IMR-90 (cell line): ENCODE measurements at regions not wholly inside any gene's neighbourhood (a gene's known extent, or its start where the extent isn't known, plus 50 kb on each side); places are given as distances from the start of the nearest gene placed in this dataset.

Experiments
- BHLHE40 ChIP-seq: fragments of 150-350 bp; IDR thresholded peaks from 2 replicates; pipeline ENCODE4 v1.6.1; 2016; ENCODE audit warnings: mild to moderate bottlenecking, low read depth, low read length
- CHD1 ChIP-seq: IDR thresholded peaks from 2 replicates; pipeline ENCODE4 v1.6.1; 2012; ENCODE audit warnings: low read depth, low read length, improper control_type of control experiment
- FOS ChIP-seq: fragments of 150-350 bp; IDR thresholded peaks from 2 replicates; pipeline ENCODE4 v1.6.1; 2016; ENCODE audit warnings: low read depth, low read length
- MAFK ChIP-seq: IDR thresholded peaks from 2 replicates; pipeline ENCODE4 v1.6.1; 2012; ENCODE audit warnings: low read depth, low read length, improper control_type of control experiment
- MAZ ChIP-seq: IDR thresholded peaks from 2 replicates; pipeline ENCODE4 v1.6.1; 2012; ENCODE audit warnings: low read depth, mild to moderate bottlenecking, low read length, improper control_type of control experiment, moderate library complexity, borderline replicate concordance
- POLR2A ChIP-seq: IDR thresholded peaks from 2 replicates; pipeline ENCODE4 v1.6.1; 2012; ENCODE audit warnings: mild to moderate bottlenecking, low read depth, low read length
- RAD21 ChIP-seq: IDR thresholded peaks from 2 replicates; pipeline ENCODE4 v1.6.1; 2012; ENCODE audit warnings: low read length, improper control_type of control experiment
- RCOR1 ChIP-seq: IDR thresholded peaks from 2 replicates; pipeline ENCODE4 v1.6.1; 2012; ENCODE audit warnings: mild to moderate bottlenecking, low read length, improper control_type of control experiment; ENCODE audit not compliant: insufficient replicate concordance
- RFX5 ChIP-seq: IDR thresholded peaks from 2 replicates; pipeline ENCODE4 v1.8.0; 2012; ENCODE audit warnings: low read depth, mild to moderate bottlenecking, low read length, moderate library complexity
- SMC3 ChIP-seq: fragments of 150-350 bp; IDR thresholded peaks from 2 replicates; pipeline ENCODE4 v1.6.1; 2016; ENCODE audit warnings: low read depth, mild to moderate bottlenecking, antibody characterized with exemption, low read length, moderate library complexity
- TF ChIP-seq, protein P1 (sequence below): conservative IDR thresholded peaks from 2 replicates; pipeline ENCODE4 v1.5.1; 2012; ENCODE audit warnings: mild to moderate bottlenecking, low read depth, low read length, improper control_type of control experiment
- TF ChIP-seq, protein P2 (sequence below): fragments of 150-350 bp; IDR thresholded peaks from 2 replicates; pipeline ENCODE4 v1.6.1; 2016; ENCODE audit warnings: low read depth, mild to moderate bottlenecking, low read length, moderate library complexity, borderline replicate concordance
- TF ChIP-seq, protein P3 (sequence below): fragments of 150-350 bp; IDR thresholded peaks from 2 replicates; pipeline ENCODE4 v1.6.1; 2017; ENCODE audit warnings: mild to moderate bottlenecking, antibody characterized with exemption, low read length, low read depth

DNA sequence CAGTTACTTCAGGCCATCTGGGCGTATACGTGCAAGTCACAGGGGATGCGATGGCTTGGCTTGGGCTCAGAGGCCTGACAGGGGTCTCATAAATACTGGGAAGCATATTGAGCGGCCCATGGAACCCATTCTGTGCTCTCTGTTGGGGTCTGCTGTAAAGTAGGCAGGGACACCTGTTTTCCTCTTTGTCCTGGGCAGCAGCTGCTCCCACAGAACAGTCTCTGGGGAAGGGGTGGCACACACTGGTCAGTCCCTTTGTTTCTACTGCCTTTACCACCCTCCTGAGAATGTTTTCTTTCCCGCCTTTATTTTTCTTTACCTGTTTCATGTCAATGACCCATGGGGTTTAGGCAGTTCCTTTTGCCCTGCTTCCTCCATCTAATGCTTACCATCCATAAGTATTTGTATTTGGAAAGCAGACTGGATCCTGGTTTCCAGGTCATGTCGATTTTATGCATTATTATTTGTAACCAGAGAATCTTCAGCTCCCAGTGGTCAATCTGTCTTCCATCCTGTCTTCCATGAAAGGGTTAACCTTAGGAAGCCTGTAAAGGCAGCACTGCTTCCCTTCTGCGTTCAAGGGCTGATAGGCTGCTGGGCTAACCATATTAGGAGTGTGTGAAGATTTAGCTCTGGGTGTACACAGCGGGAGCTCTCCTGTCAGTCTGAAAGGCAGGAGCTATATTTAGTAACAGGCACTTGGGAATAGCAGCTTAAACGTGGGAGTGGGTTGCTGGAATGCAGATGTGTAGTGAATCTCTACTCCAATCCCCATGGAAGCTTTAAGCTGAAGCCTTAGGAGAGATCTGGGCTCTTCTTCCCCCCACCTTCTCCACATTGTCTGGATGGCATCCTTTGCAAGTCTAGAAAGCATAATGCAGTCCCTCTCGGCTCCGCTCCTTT lies 124.0 kb downstream of the DYRK2 start:
- TF ChIP-seq POLR2A (no peak), RAD21 (no peak), RCOR1 (no peak), FOS (no peak), SMC3 (no peak), MAFK (no peak), MAZ (no peak), RFX5 (no peak), BHLHE40 (no peak), CHD1 (no peak)
- TF ChIP-seq, protein P1, sequence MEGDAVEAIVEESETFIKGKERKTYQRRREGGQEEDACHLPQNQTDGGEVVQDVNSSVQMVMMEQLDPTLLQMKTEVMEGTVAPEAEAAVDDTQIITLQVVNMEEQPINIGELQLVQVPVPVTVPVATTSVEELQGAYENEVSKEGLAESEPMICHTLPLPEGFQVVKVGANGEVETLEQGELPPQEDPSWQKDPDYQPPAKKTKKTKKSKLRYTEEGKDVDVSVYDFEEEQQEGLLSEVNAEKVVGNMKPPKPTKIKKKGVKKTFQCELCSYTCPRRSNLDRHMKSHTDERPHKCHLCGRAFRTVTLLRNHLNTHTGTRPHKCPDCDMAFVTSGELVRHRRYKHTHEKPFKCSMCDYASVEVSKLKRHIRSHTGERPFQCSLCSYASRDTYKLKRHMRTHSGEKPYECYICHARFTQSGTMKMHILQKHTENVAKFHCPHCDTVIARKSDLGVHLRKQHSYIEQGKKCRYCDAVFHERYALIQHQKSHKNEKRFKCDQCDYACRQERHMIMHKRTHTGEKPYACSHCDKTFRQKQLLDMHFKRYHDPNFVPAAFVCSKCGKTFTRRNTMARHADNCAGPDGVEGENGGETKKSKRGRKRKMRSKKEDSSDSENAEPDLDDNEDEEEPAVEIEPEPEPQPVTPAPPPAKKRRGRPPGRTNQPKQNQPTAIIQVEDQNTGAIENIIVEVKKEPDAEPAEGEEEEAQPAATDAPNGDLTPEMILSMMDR: no peak
- TF ChIP-seq, protein P2, sequence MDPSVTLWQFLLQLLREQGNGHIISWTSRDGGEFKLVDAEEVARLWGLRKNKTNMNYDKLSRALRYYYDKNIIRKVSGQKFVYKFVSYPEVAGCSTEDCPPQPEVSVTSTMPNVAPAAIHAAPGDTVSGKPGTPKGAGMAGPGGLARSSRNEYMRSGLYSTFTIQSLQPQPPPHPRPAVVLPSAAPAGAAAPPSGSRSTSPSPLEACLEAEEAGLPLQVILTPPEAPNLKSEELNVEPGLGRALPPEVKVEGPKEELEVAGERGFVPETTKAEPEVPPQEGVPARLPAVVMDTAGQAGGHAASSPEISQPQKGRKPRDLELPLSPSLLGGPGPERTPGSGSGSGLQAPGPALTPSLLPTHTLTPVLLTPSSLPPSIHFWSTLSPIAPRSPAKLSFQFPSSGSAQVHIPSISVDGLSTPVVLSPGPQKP: no peak
- TF ChIP-seq, protein P3, sequence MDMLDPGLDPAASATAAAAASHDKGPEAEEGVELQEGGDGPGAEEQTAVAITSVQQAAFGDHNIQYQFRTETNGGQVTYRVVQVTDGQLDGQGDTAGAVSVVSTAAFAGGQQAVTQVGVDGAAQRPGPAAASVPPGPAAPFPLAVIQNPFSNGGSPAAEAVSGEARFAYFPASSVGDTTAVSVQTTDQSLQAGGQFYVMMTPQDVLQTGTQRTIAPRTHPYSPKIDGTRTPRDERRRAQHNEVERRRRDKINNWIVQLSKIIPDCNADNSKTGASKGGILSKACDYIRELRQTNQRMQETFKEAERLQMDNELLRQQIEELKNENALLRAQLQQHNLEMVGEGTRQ: no peak
